ENCODE measurements at regions not wholly inside any gene's neighbourhood (a gene's known extent, or its start where the extent isn't known, plus 50 kb on each side); places are given as distances from the start of the nearest gene placed in this dataset.
"Not testable (repeated sequence)": the region's sequence is repeated elsewhere in the genome, so short reads cannot be mapped to it uniquely, and the experiment has no call there.

DNA sequence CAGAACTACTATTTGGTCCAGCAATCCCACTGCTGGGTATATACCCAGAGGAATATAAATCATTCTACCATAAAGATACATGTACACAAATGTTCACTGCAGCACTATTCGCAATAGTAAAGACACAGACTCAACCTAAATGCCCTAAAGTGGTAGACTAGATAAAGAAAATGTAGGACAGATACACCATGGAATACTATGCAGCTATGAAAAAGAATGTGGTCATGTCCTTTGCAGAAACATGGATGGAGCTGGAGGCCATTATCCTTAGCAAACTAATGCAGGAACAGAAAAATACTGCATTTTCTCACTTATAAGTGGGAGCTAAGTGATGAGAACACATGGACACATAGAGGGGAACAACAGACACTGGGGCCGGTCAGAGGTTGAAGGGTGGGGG lies 248.4 kb upstream of the KCNG1 start:
- not testable (repeated sequence) for TF ChIP-seq ATF2 (CRISPR knock-in tag; IDR thresholded peaks at IDR 0.05); FOXP4 (CRISPR knock-in tag; IDR thresholded peaks at IDR 0.05; ENCODE audit: borderline replicate concordance); EZH2 (IDR thresholded peaks at IDR 0.05; ENCODE audit: borderline replicate concordance, low read depth, low read length); CBFB (CRISPR knock-in tag; IDR thresholded peaks at IDR 0.05); MAZ (CRISPR knock-in tag; conservative IDR thresholded peaks at IDR 0.05 in 1 of 2, IDR thresholded peaks at IDR 0.05 in 1 of 2); CHD7 (IDR thresholded peaks at IDR 0.05; ENCODE audit: low read depth, low read length); POLR2H (tag; IDR thresholded peaks at IDR 0.05; ENCODE audit: low read depth); NFYB (IDR thresholded peaks at IDR 0.05; ENCODE audit: extremely low read depth, insufficient read length); MCM3 (IDR thresholded peaks at IDR 0.05)
- TF ChIP-seq, protein P1, sequence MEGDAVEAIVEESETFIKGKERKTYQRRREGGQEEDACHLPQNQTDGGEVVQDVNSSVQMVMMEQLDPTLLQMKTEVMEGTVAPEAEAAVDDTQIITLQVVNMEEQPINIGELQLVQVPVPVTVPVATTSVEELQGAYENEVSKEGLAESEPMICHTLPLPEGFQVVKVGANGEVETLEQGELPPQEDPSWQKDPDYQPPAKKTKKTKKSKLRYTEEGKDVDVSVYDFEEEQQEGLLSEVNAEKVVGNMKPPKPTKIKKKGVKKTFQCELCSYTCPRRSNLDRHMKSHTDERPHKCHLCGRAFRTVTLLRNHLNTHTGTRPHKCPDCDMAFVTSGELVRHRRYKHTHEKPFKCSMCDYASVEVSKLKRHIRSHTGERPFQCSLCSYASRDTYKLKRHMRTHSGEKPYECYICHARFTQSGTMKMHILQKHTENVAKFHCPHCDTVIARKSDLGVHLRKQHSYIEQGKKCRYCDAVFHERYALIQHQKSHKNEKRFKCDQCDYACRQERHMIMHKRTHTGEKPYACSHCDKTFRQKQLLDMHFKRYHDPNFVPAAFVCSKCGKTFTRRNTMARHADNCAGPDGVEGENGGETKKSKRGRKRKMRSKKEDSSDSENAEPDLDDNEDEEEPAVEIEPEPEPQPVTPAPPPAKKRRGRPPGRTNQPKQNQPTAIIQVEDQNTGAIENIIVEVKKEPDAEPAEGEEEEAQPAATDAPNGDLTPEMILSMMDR (IDR thresholded peaks at IDR 0.05 in 2 of 3, conservative IDR thresholded peaks at IDR 0.05 in 1 of 3; ENCODE audit: insufficient read depth in 2 of 3, low read depth in 1 of 3, low read length in 3 of 3) = not testable (repeated sequence)
- TF ChIP-seq, protein P2, sequence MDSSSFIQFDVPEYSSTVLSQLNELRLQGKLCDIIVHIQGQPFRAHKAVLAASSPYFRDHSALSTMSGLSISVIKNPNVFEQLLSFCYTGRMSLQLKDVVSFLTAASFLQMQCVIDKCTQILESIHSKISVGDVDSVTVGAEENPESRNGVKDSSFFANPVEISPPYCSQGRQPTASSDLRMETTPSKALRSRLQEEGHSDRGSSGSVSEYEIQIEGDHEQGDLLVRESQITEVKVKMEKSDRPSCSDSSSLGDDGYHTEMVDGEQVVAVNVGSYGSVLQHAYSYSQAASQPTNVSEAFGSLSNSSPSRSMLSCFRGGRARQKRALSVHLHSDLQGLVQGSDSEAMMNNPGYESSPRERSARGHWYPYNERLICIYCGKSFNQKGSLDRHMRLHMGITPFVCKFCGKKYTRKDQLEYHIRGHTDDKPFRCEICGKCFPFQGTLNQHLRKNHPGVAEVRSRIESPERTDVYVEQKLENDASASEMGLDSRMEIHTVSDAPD (CRISPR knock-in tag; IDR thresholded peaks at IDR 0.05) = not testable (repeated sequence)
- TF ChIP-seq, protein P3, sequence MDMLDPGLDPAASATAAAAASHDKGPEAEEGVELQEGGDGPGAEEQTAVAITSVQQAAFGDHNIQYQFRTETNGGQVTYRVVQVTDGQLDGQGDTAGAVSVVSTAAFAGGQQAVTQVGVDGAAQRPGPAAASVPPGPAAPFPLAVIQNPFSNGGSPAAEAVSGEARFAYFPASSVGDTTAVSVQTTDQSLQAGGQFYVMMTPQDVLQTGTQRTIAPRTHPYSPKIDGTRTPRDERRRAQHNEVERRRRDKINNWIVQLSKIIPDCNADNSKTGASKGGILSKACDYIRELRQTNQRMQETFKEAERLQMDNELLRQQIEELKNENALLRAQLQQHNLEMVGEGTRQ (CRISPR knock-in tag; IDR thresholded peaks at IDR 0.05) = not testable (repeated sequence)

Measured in K562 (cell line).